Spleen (tissue), 11 donors: ENCODE measurements at regions not wholly inside any gene's neighbourhood (a gene's known extent, or its start where the extent isn't known, plus 50 kb on each side); places are given as distances from the start of the nearest gene placed in this dataset.

Experiments used
- DNase-seq: peaks from one replicate; pipeline ENCODE4 v3.0.0-alpha.2; 2020
- H3K27ac ChIP-seq, 8 donors: fragments of 200-600 bp; sonication (generic) in 7 of 8; 1 replicate in 4 of 8; 2 replicates in 4 of 8; pipeline versions ENCODE4 v1.5.0 to v1.8.0; 2016 to 2021; ENCODE audit warnings: inconsistent platforms in 4 of 8, mild to moderate bottlenecking in 4 of 8, moderate library complexity in 1 of 8
- H3K27me3 ChIP-seq, 7 donors: fragments of 200-600 bp; sonication (generic) in 6 of 7; replicated peaks in 1 of 7; 1 replicate in 4 of 7; 2 replicates in 3 of 7; pipeline versions ENCODE4 v1.5.0 to v1.8.0; 2016 to 2021; ENCODE audit warnings: inconsistent platforms in 3 of 7, mild to moderate bottlenecking in 1 of 7
- H3K36me3 ChIP-seq, 6 donors: fragments of 200-600 bp; sonication (generic) in 5 of 6; 1 replicate in 4 of 6; 2 replicates in 2 of 6; pipeline versions ENCODE4 v1.5.0 to v1.8.0; 2016 to 2021; ENCODE audit warnings: inconsistent platforms in 2 of 6
- H3K4me1 ChIP-seq, 6 donors: fragments of 200-600 bp; sonication (generic) in 5 of 6; 1 replicate in 3 of 6; 2 replicates in 3 of 6; pipeline versions ENCODE4 v1.5.0 to v1.8.0; 2016 to 2021; ENCODE audit warnings: inconsistent platforms in 3 of 6
- H3K4me3 ChIP-seq, 8 donors: fragments of 200-600 bp; sonication (generic) in 7 of 8; 1 replicate in 4 of 8; 2 replicates in 4 of 8; pipeline versions ENCODE4 v1.5.0 to v1.8.0; 2016 to 2021; ENCODE audit warnings: inconsistent platforms in 4 of 8, mild to moderate bottlenecking in 4 of 8, moderate library complexity in 2 of 8
- H3K9me3 ChIP-seq, 8 donors: fragments of 200-600 bp; sonication (generic) in 7 of 8; 1 replicate in 4 of 8; 2 replicates in 4 of 8; pipeline versions ENCODE4 v1.5.0 to v1.8.0; 2016 to 2021; ENCODE audit warnings: inconsistent platforms in 4 of 8
- POLR2A ChIP-seq, 3 donors: fragments of 450-650 bp; IDR thresholded peaks; one replicate each; pipeline ENCODE4 v1.5.1; 2017; ENCODE audit warnings: antibody characterized with exemption in 3 of 3, mild to moderate bottlenecking in 1 of 3
- POLR2AphosphoS5 ChIP-seq, 3 donors: sonication (generic); formaldehyde crosslinking; IDR thresholded peaks; one replicate each; pipeline ENCODE4 v1.5.1; 2017; ENCODE audit warnings: antibody characterized with exemption in 3 of 3
- WGBS, 5 donors: extraction: QIAGEN DNeasy Blood & Tissue Kit in 3 of 5; methylation state at CpG; one replicate each; pipeline versions ENCODE4 v1.1.5 to v1.1.7; 2013 to 2018; 5-methylcytosine and 5-hydroxymethylcytosine counted together
- intact Hi-C: fragments of 100-400 bp; cut with DNase I; formaldehyde crosslinking; loops from one replicate; pipeline ENCODE4 v1.15.0; 2023; ENCODE audit warnings: low total_unique reads
- TF ChIP-seq, protein P1 (sequence below), 11 experiments: fragments of 200-600 bp in 7 of 11; fragments of 450-650 bp in 4 of 11; sonication (generic) in 4 of 11; IDR thresholded peaks in 8 of 11; conservative IDR thresholded peaks in 3 of 11; 1 replicate in 7 of 11; 2 replicates in 4 of 11; pipeline versions ENCODE4 v1.4.0 to v1.8.0; 2016 to 2021; ENCODE audit warnings: antibody characterized with exemption in 11 of 11, inconsistent platforms in 4 of 11, mild to moderate bottlenecking in 1 of 11
- donor health status: healthy with polysubstance abuse.
- donor health status: DM: no; HTN: no; CAD: no; lungs with moderate emphysema.
- donor health status: DM: no; HTN: no; CAD: no.
- donor health status: Bipolar disorder and iron deficiency.
- donor health status: healthy.
- donor health status: DM: no; HTN: no; CAD: no.
- donor health status: DM: yes; HTN: yes; CAD: no.

DNA sequence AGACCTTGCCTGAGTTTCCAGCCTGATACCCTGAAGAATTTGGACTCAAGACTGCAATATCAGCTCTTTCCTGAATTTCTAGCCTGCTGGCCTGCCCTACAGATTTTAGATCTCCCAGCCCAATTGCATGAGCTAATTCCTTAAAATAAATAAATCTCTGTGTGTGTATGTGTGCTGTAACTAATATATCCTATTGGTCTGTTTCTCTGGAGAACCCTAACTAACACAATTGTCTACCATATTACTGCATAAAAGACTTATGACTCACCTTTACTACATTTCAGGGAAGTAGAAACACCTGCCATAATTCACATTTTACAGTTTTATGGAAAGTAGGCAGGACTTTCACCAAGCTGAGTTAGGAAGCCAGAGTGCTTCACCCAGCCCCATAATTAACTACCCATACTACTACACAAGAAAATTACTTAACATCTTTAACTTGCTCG lies 90.7 kb upstream of the BEND6 start:
- 69 to 88% (median 86%) methylated on average over 1 of the region's 1 CpG for WGBS, 5 donors
- Histone ChIP-seq H3K4me3 (no peak overlapping the region), H3K27ac (peak overlapping the region in 4 of 8 donors; percentile 21 to 39 (median 34)), H3K36me3 (no peaks in the 10 kb centered on the region), H3K9me3 (no peaks in the 10 kb centered on the region), H3K4me1 (peaks cover 0 to 30% (median 16%) of the 10 kb centered on the region in 6 donors), H3K27me3 (no peaks in the 10 kb centered on the region)
- intact Hi-C loops = no loop called here
- no peak for DNase-seq
- TF ChIP-seq, protein P1, sequence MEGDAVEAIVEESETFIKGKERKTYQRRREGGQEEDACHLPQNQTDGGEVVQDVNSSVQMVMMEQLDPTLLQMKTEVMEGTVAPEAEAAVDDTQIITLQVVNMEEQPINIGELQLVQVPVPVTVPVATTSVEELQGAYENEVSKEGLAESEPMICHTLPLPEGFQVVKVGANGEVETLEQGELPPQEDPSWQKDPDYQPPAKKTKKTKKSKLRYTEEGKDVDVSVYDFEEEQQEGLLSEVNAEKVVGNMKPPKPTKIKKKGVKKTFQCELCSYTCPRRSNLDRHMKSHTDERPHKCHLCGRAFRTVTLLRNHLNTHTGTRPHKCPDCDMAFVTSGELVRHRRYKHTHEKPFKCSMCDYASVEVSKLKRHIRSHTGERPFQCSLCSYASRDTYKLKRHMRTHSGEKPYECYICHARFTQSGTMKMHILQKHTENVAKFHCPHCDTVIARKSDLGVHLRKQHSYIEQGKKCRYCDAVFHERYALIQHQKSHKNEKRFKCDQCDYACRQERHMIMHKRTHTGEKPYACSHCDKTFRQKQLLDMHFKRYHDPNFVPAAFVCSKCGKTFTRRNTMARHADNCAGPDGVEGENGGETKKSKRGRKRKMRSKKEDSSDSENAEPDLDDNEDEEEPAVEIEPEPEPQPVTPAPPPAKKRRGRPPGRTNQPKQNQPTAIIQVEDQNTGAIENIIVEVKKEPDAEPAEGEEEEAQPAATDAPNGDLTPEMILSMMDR (IDR thresholded peaks at IDR 0.05 in 8 of 11, conservative IDR thresholded peaks at IDR 0.05 in 3 of 11) = no peak
- TF ChIP-seq POLR2AphosphoS5 (IDR thresholded peaks at IDR 0.05) (no peak), POLR2A (IDR thresholded peaks at IDR 0.05) (no peak)

DNA sequence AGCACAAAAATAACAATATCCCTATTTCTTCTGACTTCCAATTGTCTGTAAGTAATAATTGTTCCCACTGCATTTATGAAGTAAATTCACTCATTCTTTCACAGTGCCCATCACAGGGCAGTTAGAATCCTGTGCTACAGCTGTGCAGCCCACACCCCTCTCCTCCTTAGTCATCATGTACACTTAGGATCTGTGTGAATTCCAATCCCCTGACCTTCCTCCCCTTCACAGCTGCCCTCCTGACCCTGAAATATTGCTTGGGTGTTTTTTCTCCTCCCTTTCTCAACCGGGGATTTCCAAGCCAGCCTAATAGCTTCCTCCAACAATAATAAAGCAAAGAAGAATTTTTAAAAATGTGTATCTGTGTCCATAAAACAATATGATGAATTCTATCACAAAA lies 91.5 kb upstream of the BEND6 start:
- Histone ChIP-seq H3K27me3 (no peaks in the 10 kb centered on the region), H3K4me3 (no peak overlapping the region), H3K9me3 (no peaks in the 10 kb centered on the region), H3K4me1 (peaks cover 0 to 30% (median 16%) of the 10 kb centered on the region in 6 donors), H3K27ac (peak overlapping the region in 6 of 8 donors; percentile 21 to 39 (median 32)), H3K36me3 (no peaks in the 10 kb centered on the region)
- DNase-seq = no peak
- no peak for TF ChIP-seq POLR2A (IDR thresholded peaks at IDR 0.05)
- TF ChIP-seq, protein P1 (IDR thresholded peaks at IDR 0.05 in 8 of 11, conservative IDR thresholded peaks at IDR 0.05 in 3 of 11) = no peak
- TF ChIP-seq POLR2AphosphoS5 (IDR thresholded peaks at IDR 0.05) = no peak
- 37 to 64% (median 53%) methylated on average over 1 of the region's 1 CpG for WGBS, 5 donors
- intact Hi-C loops = no loop called here

DNA sequence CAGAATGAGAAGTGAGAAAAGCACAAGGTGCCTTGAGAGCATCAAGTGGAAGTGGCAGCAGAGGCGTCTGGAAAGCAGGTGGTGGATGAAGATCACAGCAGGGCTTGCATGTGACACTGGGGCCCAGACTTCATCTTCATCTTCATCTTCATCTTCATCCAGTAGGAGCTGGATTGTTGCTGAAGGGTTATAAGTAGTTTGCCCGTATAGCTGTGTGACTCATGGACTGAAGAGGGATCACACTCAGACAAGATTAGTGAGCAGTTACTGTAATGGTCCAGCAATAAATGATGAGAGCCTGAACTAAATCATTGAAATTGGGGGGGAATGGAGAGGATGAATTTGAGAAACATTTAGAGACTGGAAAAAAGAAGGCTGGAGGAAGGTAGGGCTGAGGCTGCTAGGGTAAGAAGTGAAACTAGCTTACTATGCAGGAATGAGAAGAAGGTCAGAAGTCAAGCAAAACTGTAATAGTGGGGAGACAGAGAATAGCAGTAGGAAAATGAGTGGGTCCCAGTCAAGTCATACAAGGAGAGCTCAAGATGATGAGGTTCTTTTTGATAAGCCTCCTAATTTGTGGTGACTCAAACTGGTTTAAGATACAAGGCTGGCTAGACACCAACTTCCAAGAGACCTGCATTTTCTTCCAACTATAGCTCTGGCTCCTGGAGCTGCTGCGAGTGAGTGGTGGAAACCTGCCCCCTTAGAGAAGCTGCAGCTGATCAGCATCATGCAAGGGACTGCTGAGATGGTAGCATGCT lies 92.3 kb upstream of the BEND6 start:
- no peak overlapping the region for H3K4me3 ChIP-seq
- H3K27ac ChIP-seq = peak overlapping the region in 4 of 8 donors; percentile 7 to 34 (median 32)
- H3K27me3 ChIP-seq = no peaks in the 10 kb centered on the region
- peaks cover 0 to 30% (median 16%) of the 10 kb centered on the region in 6 donors for H3K4me1 ChIP-seq
- H3K9me3 ChIP-seq = no peaks in the 10 kb centered on the region
- H3K36me3 ChIP-seq = no peaks in the 10 kb centered on the region
- no peak for DNase-seq
- intact Hi-C loops = no loop called here
- WGBS, 5 donors = 65 to 89% (median 74%) methylated on average over 3 of the region's 3 CpGs
- TF ChIP-seq POLR2AphosphoS5 (IDR thresholded peaks at IDR 0.05) (no peak), POLR2A (IDR thresholded peaks at IDR 0.05) (no peak)
- TF ChIP-seq, protein P1 (IDR thresholded peaks at IDR 0.05 in 8 of 11, conservative IDR thresholded peaks at IDR 0.05 in 3 of 11) = no peak

DNA sequence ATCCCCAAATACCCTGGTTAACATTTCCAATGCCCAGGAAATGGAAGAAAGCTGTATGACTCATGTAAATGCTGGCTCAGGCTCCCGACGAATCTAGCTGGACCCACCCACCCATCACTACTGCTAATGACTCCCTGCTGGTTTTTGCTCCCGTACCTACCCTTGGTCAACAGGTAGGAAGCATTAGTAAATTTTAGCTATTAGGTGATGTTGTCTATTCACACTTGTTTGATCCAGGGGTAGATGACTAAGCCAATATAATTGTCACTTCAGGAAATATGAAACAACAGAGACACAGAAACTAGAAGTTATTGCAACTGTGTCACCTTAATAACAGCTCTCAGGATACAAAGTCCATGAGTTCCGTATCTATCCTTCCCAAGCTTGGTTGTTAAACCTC lies 94.4 kb upstream of the BEND6 start:
- no peaks in the 10 kb centered on the region for H3K9me3 ChIP-seq
- no peak overlapping the region for H3K27ac ChIP-seq
- DNase-seq = no peak
- H3K4me3 ChIP-seq = no peak overlapping the region
- 74 to 84% (median 79%) methylated on average over 4 of the region's 4 CpGs for WGBS, 5 donors
- TF ChIP-seq POLR2AphosphoS5 (IDR thresholded peaks at IDR 0.05) = no peak
- TF ChIP-seq, protein P1 (IDR thresholded peaks at IDR 0.05 in 8 of 11, conservative IDR thresholded peaks at IDR 0.05 in 3 of 11) = no peak
- TF ChIP-seq POLR2A (IDR thresholded peaks at IDR 0.05) = no peak
- H3K36me3 ChIP-seq = no peaks in the 10 kb centered on the region
- peaks cover 0 to 22% (median 13%) of the 10 kb centered on the region in 6 donors for H3K4me1 ChIP-seq
- no peaks in the 10 kb centered on the region for H3K27me3 ChIP-seq
- intact Hi-C loops = no loop called here
